Adrenal gland (tissue), 9 donors: ENCODE measurements at regions not wholly inside any gene's neighbourhood (a gene's known extent, or its start where the extent isn't known, plus 50 kb on each side); places are given as distances from the start of the nearest gene placed in this dataset.

ENCODE experiments used
- DNase-seq, 7 donors: peaks; one replicate each; pipeline ENCODE4 v3.0.0-alpha.2; 2019 to 2020
- H3K27ac ChIP-seq, 5 donors: fragments of 200-600 bp; sonication (generic) in 4 of 5; 1 replicate in 3 of 5; 2 replicates in 2 of 5; pipeline versions ENCODE4 v1.5.1 to v1.8.0; 2016 to 2020; ENCODE audit warnings: mild to moderate bottlenecking in 1 of 5
- H3K27me3 ChIP-seq: fragments of 200-600 bp; 2 replicates; pipeline ENCODE4 v1.8.0; 2021
- H3K36me3 ChIP-seq, 2 donors: fragments of 200-600 bp; replicated peaks in 1 of 2; 1 replicate in 1 of 2; 2 replicates in 1 of 2; pipeline versions ENCODE4 v1.5.1 to v1.8.0; 2018 to 2022
- H3K4me1 ChIP-seq, 2 donors: fragments of 200-600 bp; replicated peaks in 1 of 2; 1 replicate in 1 of 2; 2 replicates in 1 of 2; pipeline versions ENCODE4 v1.5.1 to v1.8.0; 2018 to 2021
- H3K4me3 ChIP-seq, 4 donors: fragments of 200-600 bp; sonication (generic) in 3 of 4; one replicate each; pipeline ENCODE4 v1.5.1; 2016 to 2018
- H3K9me3 ChIP-seq, 3 donors: fragments of 200-600 bp; sonication (generic) in 1 of 3; replicated peaks in 1 of 3; 1 replicate in 2 of 3; 2 replicates in 1 of 3; pipeline versions ENCODE4 v1.5.1 to v1.8.0; 2016 to 2021
- POLR2A ChIP-seq, 2 donors: fragments of 450-650 bp; IDR thresholded peaks; one replicate each; pipeline ENCODE4 v1.6.1; 2017; ENCODE audit warnings: antibody characterized with exemption in 2 of 2, mild to moderate bottlenecking in 2 of 2, moderate library complexity in 1 of 2
- WGBS, 4 donors: extraction: QIAGEN DNeasy Blood & Tissue Kit in 2 of 4; methylation state at CpG; one replicate each; pipeline versions ENCODE4 v1.1.5 to v1.1.7; 2013 to 2017; 5-methylcytosine and 5-hydroxymethylcytosine counted together
- intact Hi-C, 2 donors: fragments of 100-400 bp; cut with DNase I; formaldehyde crosslinking; loops; one replicate each; pipeline versions ENCODE4 v1.14.1 to v1.15.0; 2022 to 2023
- TF ChIP-seq, protein P1 (sequence below), 6 experiments: fragments of 450-650 bp in 4 of 6; fragments of 200-600 bp in 2 of 6; sonication (generic) in 1 of 6; IDR thresholded peaks; 1 replicate in 5 of 6; 2 replicates in 1 of 6; pipeline versions ENCODE4 v1.5.1 to v1.8.0; 2016 to 2021; ENCODE audit warnings: antibody characterized with exemption in 6 of 6, mild to moderate bottlenecking in 2 of 6, moderate library complexity in 1 of 6
- donor health status: healthy with polysubstance abuse.
- donor health status: Bipolar disorder and iron deficiency.
- donor health status: DM: yes; HTN: yes; CAD: no.
- donor health status: DM: no; HTN: no; CAD: no.
- donor health status: DM: no; HTN: no; CAD: no.

DNA sequence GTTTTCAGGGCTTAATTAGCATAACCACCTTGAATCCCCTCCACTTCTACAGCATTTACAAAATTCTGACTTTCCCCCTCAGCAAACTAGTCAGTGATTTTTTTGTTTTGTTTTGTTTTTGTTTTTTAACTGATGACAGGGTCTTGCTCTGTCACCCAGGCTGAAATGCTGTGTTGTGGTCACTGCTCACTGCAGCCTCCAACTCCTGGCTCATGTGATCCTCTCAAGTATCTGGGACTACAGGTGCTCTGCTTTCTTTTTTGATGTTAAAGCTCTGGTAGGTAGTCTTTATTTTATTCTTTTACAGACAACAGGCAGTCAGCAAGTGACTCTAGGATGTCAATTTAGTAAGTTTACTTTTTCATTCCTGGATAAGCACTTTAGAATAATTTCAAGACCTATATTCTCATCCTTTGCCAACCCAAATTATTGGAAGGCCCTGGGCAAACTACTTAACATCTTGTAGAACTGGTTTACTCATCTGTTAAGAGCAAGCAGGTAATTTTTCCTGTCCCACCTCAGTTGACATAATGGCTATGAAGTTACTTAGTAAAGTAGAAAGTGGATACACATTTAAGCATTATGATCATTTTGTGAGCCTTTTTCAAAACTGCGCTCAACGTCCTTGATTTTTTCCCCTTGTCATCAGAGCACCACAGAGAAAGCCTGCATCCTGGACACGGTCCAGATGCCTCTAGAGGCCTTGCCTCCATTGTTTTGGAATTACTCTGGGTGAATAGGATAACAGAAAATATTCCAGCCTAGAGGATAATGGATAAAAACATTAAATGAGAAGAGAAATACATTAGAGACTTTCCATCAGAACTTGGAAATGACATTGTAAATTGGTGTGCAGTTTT lies 69.9 kb upstream of the NDUFB4 start:
- intact Hi-C loops = no loop called here

DNA sequence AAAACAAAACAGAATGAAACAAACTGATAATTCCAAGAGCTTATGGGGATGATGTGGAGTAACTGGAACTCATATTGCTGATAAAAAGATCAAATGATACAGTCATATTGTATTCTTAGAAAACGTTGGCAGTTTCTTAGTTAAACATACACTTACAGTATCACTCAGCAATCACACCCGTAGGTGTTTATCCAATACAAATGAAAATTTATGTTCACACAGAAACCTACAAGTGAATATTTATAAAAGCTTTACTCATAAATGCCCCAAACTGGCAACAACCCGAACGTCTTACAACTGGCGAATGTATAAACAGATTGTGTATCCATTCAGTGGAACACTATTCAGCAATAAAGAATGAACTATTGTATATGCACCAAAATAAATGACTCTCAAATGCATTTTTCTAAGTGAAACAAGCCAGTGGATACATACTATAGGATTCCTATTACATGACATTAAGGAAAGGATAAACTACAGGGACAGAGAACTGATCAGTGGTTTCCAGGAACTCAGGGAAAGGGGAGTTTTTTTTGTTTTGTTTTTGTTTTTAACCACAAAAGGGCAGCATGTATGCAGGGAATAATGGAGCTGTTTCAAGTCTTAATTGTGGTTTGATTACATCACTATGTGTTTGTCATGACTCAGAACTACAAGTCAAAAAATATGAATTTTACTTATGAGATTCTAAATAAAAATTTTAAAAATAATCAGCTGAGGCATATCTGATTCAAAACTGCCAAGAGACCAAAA lies 71.8 kb upstream of the NDUFB4 start:
- 67 to 85% (median 79%) methylated on average over 5 of the region's 5 CpGs for WGBS, 4 donors
- Histone ChIP-seq H3K36me3 (no peaks in the 10 kb centered on the region), H3K4me3 (no peak overlapping the region), H3K4me1 (peaks cover 7 to 12% of the 10 kb centered on the region in 2 donors), H3K27ac (no peak overlapping the region), H3K27me3 (no peaks in the 10 kb centered on the region), H3K9me3 (no peaks in the 10 kb centered on the region)
- no peak for TF ChIP-seq POLR2A (IDR thresholded peaks at IDR 0.05)
- TF ChIP-seq, protein P1, sequence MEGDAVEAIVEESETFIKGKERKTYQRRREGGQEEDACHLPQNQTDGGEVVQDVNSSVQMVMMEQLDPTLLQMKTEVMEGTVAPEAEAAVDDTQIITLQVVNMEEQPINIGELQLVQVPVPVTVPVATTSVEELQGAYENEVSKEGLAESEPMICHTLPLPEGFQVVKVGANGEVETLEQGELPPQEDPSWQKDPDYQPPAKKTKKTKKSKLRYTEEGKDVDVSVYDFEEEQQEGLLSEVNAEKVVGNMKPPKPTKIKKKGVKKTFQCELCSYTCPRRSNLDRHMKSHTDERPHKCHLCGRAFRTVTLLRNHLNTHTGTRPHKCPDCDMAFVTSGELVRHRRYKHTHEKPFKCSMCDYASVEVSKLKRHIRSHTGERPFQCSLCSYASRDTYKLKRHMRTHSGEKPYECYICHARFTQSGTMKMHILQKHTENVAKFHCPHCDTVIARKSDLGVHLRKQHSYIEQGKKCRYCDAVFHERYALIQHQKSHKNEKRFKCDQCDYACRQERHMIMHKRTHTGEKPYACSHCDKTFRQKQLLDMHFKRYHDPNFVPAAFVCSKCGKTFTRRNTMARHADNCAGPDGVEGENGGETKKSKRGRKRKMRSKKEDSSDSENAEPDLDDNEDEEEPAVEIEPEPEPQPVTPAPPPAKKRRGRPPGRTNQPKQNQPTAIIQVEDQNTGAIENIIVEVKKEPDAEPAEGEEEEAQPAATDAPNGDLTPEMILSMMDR (IDR thresholded peaks at IDR 0.05) = no peak
- no peak for DNase-seq
- intact Hi-C loops = no loop called here

More for the DNA sequence above, 69.9 kb upstream of the NDUFB4 start:
- Histone ChIP-seq H3K36me3 (no peaks in the 10 kb centered on the region), H3K4me1 (peaks cover 7 to 12% of the 10 kb centered on the region in 2 donors), H3K4me3 (no peak overlapping the region), H3K27me3 (no peaks in the 10 kb centered on the region), H3K27ac (peak overlapping the region in 3 of 5 donors; percentile 13 to 52 (median 30)), H3K9me3 (no peaks in the 10 kb centered on the region)
- TF ChIP-seq POLR2A (IDR thresholded peaks at IDR 0.05) = no peak
- TF ChIP-seq, protein P1 (IDR thresholded peaks at IDR 0.05) = no peak
- DNase-seq = peak; percentile 37 to 77 (median 59)
- WGBS, 4 donors = 40 to 52% (median 47%) methylated on average over 3 of the region's 3 CpGs

DNA sequence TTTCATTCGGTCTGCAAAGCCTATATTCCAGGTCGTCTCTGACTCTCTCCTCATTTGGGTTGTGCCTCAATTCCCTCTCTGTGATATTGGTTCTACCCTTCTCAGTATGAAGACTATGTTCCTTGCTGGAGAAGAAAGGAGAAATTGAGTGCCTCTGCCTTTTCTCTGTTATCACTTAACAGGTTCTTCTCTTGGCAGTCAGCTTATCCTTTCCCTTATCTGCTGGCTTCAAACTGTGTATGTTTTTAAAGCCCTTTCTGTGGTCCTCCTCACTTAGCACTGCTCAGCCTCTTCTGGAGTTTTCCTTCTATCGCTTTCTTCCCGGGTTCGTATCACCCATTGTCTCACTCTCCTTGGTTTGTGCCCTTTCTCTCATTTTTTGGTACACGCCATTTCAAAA lies 65.3 kb upstream of the FSTL1 start:
- DNase-seq = no peak
- TF ChIP-seq POLR2A (IDR thresholded peaks at IDR 0.05) = no peak
- TF ChIP-seq, protein P1 (IDR thresholded peaks at IDR 0.05) = no peak
- Histone ChIP-seq H3K36me3 (no peaks in the 10 kb centered on the region), H3K4me3 (no peak overlapping the region), H3K4me1 (peaks cover 7 to 12% of the 10 kb centered on the region in 2 donors), H3K9me3 (no peaks in the 10 kb centered on the region), H3K27me3 (no peaks in the 10 kb centered on the region), H3K27ac (no peak overlapping the region)
- WGBS, 4 donors = 38 to 43% (median 41%) methylated on average over 6 of the region's 6 CpGs
- intact Hi-C loops = no loop called here

DNA sequence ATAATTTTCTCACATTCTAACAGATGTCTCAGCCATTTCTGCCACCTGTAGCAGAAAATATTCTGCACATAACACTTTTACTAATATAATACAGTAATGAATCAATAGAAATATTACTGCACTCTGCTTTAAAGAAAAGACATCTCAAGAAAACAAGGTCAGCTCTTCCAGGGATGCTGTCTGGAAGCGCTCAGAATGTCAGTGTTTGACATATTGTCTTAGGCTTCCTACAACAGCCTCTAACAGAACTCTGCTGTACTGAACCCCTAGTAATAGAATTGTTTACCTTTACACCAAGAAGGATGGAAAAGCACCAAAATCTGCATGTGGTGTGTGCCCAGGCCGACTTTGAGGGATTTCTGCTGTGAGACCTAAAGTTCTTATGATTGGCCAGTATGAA lies 61.9 kb upstream of the FSTL1 start:
- Histone ChIP-seq H3K27ac (no peak overlapping the region), H3K4me3 (no peak overlapping the region), H3K9me3 (peaks cover 0 to 5% (median 0%) of the 10 kb centered on the region in 3 donors), H3K36me3 (no peaks in the 10 kb centered on the region), H3K27me3 (no peaks in the 10 kb centered on the region), H3K4me1 (peaks cover 7 to 12% of the 10 kb centered on the region in 2 donors)
- DNase-seq = no peak
- 66 to 85% (median 84%) methylated on average over 2 of the region's 2 CpGs for WGBS, 4 donors
- TF ChIP-seq, protein P1 (IDR thresholded peaks at IDR 0.05) = no peak
- TF ChIP-seq POLR2A (IDR thresholded peaks at IDR 0.05) = no peak
- intact Hi-C loops = no loop called here
